Islet precursor cell (in vitro differentiated cells): ENCODE measurements at regions not wholly inside any gene's neighbourhood (a gene's known extent, or its start where the extent isn't known, plus 50 kb on each side); places are given as distances from the start of the nearest gene placed in this dataset.
A peak's percentile ranks its signal among the peaks of the same experiment; 100 is the strongest.

Experiments used
- DNase-seq: peaks from one replicate; pipeline ENCODE4 v3.0.0-alpha.2; 2018

DNA sequence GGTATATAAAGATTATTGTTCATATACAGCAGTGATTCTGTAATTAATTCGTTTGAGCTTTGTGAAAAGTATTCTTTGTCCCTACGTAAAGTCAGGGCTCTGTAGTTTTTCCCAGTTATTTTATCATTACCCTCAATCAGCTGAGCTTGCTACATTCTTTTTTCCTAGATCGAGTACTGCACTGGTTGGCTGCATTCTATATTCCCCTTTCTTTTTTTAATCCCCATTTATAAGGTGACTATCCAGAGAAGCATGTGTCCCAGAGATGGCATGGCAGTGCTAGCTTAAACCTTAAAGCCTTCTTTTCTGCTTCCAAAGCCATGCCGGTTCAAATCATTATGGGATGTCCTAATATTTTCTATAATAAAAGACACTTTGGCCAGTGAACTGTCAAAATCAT lies 230.1 kb upstream of the CELF2 start:
- no peak for DNase-seq

- no peak for DNase-seq
These were observed 228.9 kb upstream of the CELF2 start for GRCh38 chr10:10788761-10789160.

DNA sequence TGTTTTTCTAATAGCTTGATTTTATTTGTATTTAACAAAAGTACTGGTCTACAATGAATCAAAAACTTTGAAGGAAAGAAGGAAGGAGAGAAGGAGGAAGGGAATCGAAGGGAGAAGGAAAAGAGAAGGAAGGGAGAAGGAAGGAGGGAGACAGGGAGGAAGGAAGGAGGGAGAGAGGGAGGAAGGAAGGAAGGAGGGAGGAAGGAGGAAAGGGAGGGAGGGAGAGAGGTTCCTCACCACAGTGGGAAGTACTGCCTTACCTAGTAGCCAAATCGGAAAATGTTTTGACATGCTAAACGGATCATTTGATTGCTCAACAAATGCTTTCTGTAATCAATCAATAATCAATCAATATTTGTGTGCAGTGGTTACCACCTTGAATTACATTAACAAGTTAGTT lies 225.8 kb upstream of the CELF2 start:
- no peak for DNase-seq

- DNase-seq = peak; percentile 57
These were observed 225.0 kb upstream of the CELF2 start for GRCh38 chr10:10792681-10793080.

DNA sequence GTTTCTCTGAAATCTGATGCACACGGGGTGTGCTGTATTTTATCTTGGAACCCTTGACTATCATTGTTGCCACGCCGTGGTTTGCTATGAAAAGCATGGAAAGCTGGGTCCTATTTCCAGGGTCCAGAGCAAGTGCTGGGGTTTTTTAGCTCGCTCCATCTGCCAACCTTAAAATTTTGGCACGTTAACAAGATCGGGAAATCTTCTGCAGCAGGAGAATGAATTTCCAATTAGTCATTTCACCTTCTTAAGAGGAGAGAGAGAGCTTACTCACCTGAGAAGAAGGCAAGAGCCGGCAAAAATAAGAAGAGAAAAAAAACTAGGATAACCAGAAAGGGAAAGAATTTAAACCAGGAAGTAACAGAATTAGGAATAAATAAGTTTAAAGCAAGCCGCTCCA lies 223.6 kb upstream of the CELF2 start:
- DNase-seq = no peak

DNA sequence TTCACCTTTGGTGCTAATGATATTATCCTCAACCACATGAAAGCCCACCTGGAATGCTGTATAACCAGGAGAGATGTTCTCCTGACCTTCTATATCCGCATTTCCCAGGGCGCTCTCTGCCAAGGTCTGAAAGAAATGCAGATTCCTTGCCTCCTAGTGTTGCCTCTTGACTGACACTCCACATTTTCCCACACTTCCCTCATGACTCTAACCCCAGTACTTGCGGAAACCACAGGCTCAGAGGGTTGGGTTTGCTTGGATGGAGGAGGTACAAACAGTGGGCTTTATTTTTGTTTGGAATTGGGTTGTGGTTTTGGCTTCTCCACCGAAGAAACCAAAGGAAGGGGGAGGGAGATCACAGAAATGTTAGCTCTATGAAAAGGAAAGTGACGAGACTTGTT lies 222.9 kb upstream of the CELF2 start:
- peak; percentile 75 for DNase-seq

DNA sequence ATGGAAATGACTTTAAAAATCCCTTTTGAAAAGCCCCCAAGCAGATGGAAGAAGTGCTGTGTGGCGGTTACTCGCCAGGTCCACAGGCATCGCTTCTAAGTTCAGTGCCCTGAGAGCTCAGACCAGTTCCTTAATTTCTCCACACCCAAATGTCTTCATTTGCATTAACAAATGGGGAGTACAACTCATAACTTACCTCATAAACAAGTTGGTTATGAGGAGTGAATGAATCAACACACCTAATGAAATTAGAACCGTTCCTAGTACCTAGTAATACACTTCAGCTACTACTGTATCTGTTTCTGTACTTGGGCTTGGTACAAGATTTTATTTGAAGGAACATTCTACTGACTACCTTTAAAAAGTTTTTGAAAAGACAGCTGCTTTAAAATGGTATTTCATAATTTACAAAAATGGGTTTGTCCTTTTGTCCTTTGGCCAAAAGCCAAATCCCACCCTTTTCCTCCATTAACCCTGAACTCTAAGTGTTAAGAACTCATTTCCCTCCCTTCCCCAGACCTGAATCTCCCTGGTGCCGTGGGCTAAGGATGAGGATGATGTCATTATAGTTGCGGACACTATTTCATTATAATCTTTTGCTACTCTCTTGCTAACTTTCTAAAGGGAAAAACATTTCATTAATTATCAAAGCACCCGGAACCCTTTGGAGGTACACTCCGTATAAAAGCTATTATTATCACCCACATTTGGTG lies 221.5 kb upstream of the CELF2 start:
- DNase-seq = no peak

DNA sequence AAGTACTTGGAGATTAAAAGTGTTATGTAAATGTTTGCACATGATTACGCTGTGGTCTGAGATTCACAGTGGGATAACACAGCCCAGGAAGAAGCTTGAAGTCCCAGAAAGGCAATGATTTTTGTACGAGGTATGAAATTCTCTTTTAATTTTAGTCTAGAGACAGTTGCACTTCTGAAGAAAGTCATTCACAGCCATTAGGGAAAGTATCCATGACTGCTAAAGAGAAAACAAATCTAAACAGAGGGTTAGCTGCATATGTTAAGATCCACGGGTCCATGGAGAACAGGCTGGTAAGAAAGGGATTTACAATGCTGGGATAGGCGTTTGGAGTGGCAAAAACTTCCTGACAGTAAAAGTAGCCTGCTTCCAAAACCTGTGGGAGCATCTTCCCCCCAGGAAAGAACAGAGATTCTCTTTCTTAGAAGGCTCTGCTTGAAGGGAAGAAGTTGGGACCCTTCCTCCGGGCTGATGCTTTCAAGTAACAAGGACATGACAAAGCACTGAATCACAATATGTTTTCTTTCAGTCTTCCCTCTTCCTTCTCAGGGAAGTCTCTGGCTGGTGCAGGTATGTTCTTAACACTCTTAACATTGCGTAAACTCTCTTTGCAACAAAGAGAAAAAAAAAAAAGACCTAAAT lies 220.8 kb upstream of the CELF2 start:
- DNase-seq = peak; percentile 67

DNA sequence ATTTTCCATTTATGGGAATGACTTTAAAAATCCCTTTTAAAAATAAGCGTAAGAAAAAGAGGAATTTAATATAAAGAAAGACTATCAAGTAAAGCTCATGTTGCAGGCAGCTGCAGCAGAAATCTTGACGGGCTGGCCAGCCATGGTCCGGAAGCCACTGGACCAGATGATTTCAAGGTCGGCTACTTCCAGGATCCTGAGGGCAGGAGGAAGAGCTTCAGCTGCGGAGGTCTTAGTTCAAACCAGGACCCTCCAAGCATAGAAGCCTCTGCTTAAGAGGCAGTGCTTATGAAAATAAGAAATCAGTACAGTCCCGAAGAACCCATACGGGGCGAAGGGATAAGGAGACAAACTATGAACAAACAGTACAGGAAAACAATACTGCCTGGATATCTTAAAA lies 220.2 kb upstream of the CELF2 start:
- DNase-seq = no peak

- DNase-seq = peak; percentile 55
These were observed 219.4 kb upstream of the CELF2 start for GRCh38 chr10:10798102-10798863.

GRCh38 chr10:10798864-10799192 lies 218.8 kb upstream of the CELF2 start:
- DNase-seq = no peak

GRCh38 chr10:10800961-10801360 lies 216.7 kb upstream of the CELF2 start:
- no peak for DNase-seq

- DNase-seq = no peak
These were observed 214.4 kb upstream of the CELF2 start for GRCh38 chr10:10803278-10803677.

DNA sequence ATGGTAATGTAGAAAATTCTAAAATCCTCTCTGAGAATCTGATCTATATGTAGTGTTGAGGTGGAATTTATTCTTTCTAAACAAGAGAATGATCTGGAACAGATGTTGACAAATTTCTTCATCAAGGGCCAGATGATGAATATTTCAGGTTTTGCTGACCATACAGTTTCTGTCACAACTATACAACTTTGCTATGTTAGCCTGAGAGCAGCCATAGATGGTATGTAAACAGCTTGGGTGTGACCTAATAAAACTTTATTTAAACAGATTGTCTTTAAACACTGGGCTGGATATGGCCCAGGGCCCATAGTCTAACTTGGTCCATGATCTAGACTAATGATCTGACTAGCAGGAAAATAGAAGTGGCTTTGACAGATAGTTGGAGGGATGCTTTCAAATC lies 213.6 kb upstream of the CELF2 start:
- no peak for DNase-seq

GRCh38 chr10:10804998-10805740 lies 212.5 kb upstream of the CELF2 start:
- DNase-seq = peak; percentile 74

- DNase-seq = no peak
These were observed 210.6 kb upstream of the CELF2 start for GRCh38 chr10:10807106-10807505.

GRCh38 chr10:10811562-10811961 lies 206.1 kb upstream of the CELF2 start:
- DNase-seq = no peak

DNA sequence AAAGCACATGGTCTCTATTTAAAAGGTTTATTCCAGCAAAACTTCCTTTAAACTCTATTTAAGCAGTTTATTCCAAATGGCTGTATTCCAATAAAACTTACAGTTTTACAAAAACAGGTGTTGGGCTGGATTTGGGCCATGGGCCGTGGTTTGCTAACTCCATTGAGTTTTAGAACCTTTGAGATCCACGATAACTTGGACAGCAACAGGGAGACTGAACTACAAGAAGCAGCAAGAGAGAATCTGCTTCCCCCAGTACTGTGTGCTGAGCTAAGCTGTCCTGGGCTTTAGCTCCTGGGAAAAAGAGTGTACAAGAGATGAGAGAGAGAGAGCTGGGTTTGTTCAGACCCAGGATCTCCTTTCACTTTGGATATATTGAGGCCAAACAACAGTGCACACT lies 204.0 kb upstream of the CELF2 start:
- no peak for DNase-seq

DNA sequence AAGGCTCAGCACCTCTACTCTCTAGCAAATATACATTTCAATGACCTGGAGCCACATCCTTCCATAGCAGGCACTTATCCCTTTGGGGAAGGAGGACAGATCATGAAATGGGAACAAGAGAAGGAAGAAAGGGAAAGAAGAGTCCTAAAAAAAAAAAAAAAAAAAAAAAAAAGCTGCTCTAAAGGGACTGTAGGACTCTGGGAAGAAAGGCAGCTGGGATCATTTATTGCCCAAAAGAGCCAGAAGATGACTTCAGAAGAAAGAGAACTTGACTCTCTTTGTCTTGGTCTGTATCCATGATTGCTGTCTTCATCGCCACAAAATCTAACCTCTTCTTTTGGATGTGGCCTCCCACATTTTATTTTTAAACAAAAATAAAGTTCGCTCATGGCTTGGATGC lies 203.6 kb upstream of the CELF2 start:
- no peak for DNase-seq

GRCh38 chr10:10816447-10816846 lies 201.2 kb upstream of the CELF2 start:
- DNase-seq = no peak

DNA sequence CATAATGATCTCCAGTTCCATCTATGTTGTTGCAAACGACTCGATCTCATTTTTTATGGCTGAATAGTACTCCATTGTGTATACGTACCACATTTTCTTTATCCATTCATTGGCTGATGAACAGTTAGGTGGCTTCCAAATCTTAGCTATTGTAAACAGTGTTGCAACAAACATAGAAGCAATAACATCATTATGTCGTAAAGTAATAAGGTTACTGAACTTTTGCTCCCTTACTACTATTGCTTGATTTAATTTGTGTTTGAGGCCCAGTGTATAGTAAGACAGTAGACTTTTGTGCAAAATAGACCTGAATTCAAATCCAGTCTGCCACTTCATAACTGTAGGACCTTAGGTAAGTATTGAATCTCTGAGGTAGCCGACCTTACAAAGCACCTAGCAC lies 200.1 kb upstream of the CELF2 start:
- DNase-seq = no peak

- no peak for DNase-seq
These were observed 199.6 kb upstream of the CELF2 start for GRCh38 chr10:10818082-10818481.

- DNase-seq = no peak
These were observed 198.3 kb upstream of the CELF2 start for GRCh38 chr10:10819206-10819856.
